GM23248 (cell line): ENCODE measurements at regions not wholly inside any gene's neighbourhood (a gene's known extent, or its start where the extent isn't known, plus 50 kb on each side); places are given as distances from the start of the nearest gene placed in this dataset.

Experiments
- EZH2 ChIP-seq: fragments of 200-600 bp; sonication (generic); IDR thresholded peaks from 2 replicates; pipeline ENCODE4 v1.6.1; 2018; ENCODE audit warnings: antibody characterized with exemption, mild to moderate bottlenecking; ENCODE audit not compliant: insufficient read depth, poor library complexity, severe bottlenecking
- EZH2phosphoT487 ChIP-seq: fragments of 200-600 bp; sonication (generic); IDR thresholded peaks from 2 replicates; pipeline ENCODE4 v1.6.1; 2018; ENCODE audit warnings: antibody characterized with exemption, moderate library complexity, mild to moderate bottlenecking, low read depth; ENCODE audit not compliant: insufficient read depth

DNA sequence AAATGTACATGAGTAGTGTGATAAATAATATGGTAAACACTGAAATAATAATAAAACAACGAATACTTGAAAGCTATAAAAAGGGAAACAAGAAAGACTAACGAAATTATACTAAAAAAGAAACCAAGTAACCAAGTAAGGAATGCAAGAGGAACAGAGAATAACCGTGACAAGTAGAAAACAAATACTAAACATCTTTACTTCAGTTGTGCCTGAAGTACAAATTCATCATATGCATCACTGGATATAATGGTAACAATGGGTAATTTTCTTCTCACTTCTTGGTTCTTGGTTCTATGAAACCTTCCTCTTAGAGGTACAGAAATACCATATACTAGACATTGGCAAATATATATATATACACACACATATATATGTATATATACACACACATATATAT is 1093.6 kb upstream of the B3GALT2 start:
- TF ChIP-seq EZH2 (no peak), EZH2phosphoT487 (no peak)
